Lower lobe of right lung (tissue), 2 donors: ENCODE measurements at regions not wholly inside any gene's neighbourhood (a gene's known extent, or its start where the extent isn't known, plus 50 kb on each side); places are given as distances from the start of the nearest gene placed in this dataset.
A peak's percentile ranks its signal among the peaks of the same experiment; 100 is the strongest.

ENCODE experiments used
- ATAC-seq, 2 donors: fragments of 200-7000 bp; cut with Tn5 transposase; one replicate each; pipeline ENCODE4 v1.9.1; 2020 to 2022; ENCODE audit warnings: mild to moderate bottlenecking in 2 of 2, moderate library complexity in 2 of 2
- DNase-seq: peaks from one replicate; pipeline ENCODE4 v3.0.0-alpha.2; 2020
- H3K27ac ChIP-seq: fragments of 200-600 bp; one replicate; pipeline ENCODE4 v1.8.0; 2022
- H3K27me3 ChIP-seq: fragments of 200-600 bp; one replicate; pipeline ENCODE4 v1.8.0; 2022; ENCODE audit warnings: low read depth
- H3K36me3 ChIP-seq: fragments of 200-600 bp; one replicate; pipeline ENCODE4 v1.8.0; 2022; ENCODE audit warnings: mild to moderate bottlenecking
- H3K4me1 ChIP-seq: fragments of 200-600 bp; one replicate; pipeline ENCODE4 v1.8.0; 2022
- H3K4me3 ChIP-seq: fragments of 200-600 bp; one replicate; pipeline ENCODE4 v1.8.0; 2022; ENCODE audit warnings: mild to moderate bottlenecking
- H3K9me3 ChIP-seq: fragments of 200-600 bp; one replicate; pipeline ENCODE4 v1.8.0; 2022
- CTCF ChIP-seq: fragments of 200-600 bp; IDR thresholded peaks from one replicate; pipeline ENCODE4 v1.8.0; 2022; ENCODE audit warnings: antibody characterized with exemption, mild to moderate bottlenecking
- intact Hi-C: fragments of 100-400 bp; cut with DNase I; formaldehyde crosslinking; loops from one replicate; pipeline ENCODE4 v1.11.0; 2022
- donor health status: DM: no; HTN: yes; CAD: no; lungs with severe emphysema.

- peaks cover 36% of the 10 kb centered on the region for H3K27me3 ChIP-seq
- ATAC-seq = no peak
- no peaks in the 10 kb centered on the region for H3K36me3 ChIP-seq
These were observed 108.0 kb upstream of the TMEM132D start for GRCh38 chr12:130011611-130012385.

GRCh38 chr12:130013771-130014484 lies 110.1 kb upstream of the TMEM132D start:
- Histone ChIP-seq H3K27me3 (peaks cover 43% of the 10 kb centered on the region), H3K4me3 (no peak overlapping the region), H3K27ac (no peak overlapping the region), H3K4me1 (no peaks in the 10 kb centered on the region), H3K36me3 (no peaks in the 10 kb centered on the region), H3K9me3 (no peaks in the 10 kb centered on the region)
- ATAC-seq (peak; percentile 65 to 80), DNase-seq (no peak)
- intact Hi-C loops = no loop called here
- peak; percentile 65 for TF ChIP-seq CTCF

More at GRCh38 chr12:130011611-130012385, 108.0 kb upstream of the TMEM132D start:
- no peak for DNase-seq
- Histone ChIP-seq H3K27ac (no peak overlapping the region), H3K4me1 (no peaks in the 10 kb centered on the region), H3K9me3 (no peaks in the 10 kb centered on the region), H3K4me3 (no peak overlapping the region)
- no peak for TF ChIP-seq CTCF
- intact Hi-C loops = no loop called here

DNA sequence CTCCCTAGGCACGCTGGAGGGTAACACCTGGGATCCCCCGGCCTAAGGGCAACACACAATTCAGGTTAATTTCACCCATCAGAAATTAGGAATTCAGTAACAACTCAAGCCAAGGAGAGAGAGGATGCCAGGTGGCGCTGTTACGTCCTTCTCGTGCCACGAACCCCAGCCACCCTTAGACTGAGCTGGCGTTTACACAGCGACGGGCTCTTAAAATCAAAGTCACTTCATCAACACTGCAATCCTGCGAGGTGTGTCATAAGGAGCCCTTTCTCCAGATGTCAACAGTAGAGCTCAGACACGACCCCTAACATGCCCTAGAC lies 110.6 kb upstream of the TMEM132D start:
- DNase-seq (no peak), ATAC-seq (no peak)
- TF ChIP-seq CTCF = no peak
- intact Hi-C loops = no loop called here
- Histone ChIP-seq H3K27ac (no peak overlapping the region), H3K9me3 (no peaks in the 10 kb centered on the region), H3K4me3 (no peak overlapping the region), H3K36me3 (no peaks in the 10 kb centered on the region), H3K4me1 (no peaks in the 10 kb centered on the region), H3K27me3 (peaks cover 43% of the 10 kb centered on the region)

- no peak for TF ChIP-seq CTCF
- Histone ChIP-seq H3K9me3 (no peaks in the 10 kb centered on the region), H3K4me3 (no peak overlapping the region), H3K4me1 (no peaks in the 10 kb centered on the region), H3K27ac (no peak overlapping the region), H3K27me3 (peaks cover 41% of the 10 kb centered on the region), H3K36me3 (no peaks in the 10 kb centered on the region)
- no peak for ATAC-seq
- intact Hi-C loops = no loop called here
- no peak for DNase-seq
These were observed 112.4 kb upstream of the TMEM132D start for GRCh38 chr12:130016194-130016593.

GRCh38 chr12:130016986-130017385 lies 113.2 kb upstream of the TMEM132D start:
- Histone ChIP-seq H3K4me1 (no peaks in the 10 kb centered on the region), H3K27me3 (peaks cover 41% of the 10 kb centered on the region), H3K36me3 (no peaks in the 10 kb centered on the region), H3K9me3 (no peaks in the 10 kb centered on the region), H3K27ac (no peak overlapping the region), H3K4me3 (no peak overlapping the region)
- no peak for DNase-seq
- no peak for ATAC-seq
- intact Hi-C loops = no loop called here
- TF ChIP-seq CTCF = no peak
